GM23338 (cell line): ENCODE measurements at regions not wholly inside any gene's neighbourhood (a gene's known extent, or its start where the extent isn't known, plus 50 kb on each side); places are given as distances from the start of the nearest gene placed in this dataset.

Source experiments
- CTCF ChIP-seq, 2 experiments: fragments of 200-600 bp in 1 of 2; sonication (generic) in 1 of 2; conservative IDR thresholded peaks; 2 replicates each; pipeline versions ENCODE4 v1.5.1 to v1.6.1; 2016 to 2017; ENCODE audit warnings: antibody characterized with exemption in 2 of 2, low read depth in 2 of 2, mild to moderate bottlenecking in 2 of 2, moderate library complexity in 1 of 2
- EZH2 ChIP-seq: fragments of 200-600 bp; sonication (generic); IDR thresholded peaks from one replicate; pipeline ENCODE4 v1.8.0; 2017; ENCODE audit warnings: antibody characterized with exemption, mild to moderate bottlenecking, low read depth; ENCODE audit not compliant: unreplicated experiment
- EZH2phosphoT487 ChIP-seq: fragments of 200-600 bp; sonication (generic); IDR thresholded peaks from one replicate; pipeline ENCODE4 v1.8.1; 2018; ENCODE audit warnings: antibody characterized with exemption; ENCODE audit not compliant: unreplicated experiment
- POLR2AphosphoS5 ChIP-seq: IDR thresholded peaks from 2 replicates; pipeline ENCODE4 v1.6.1; 2016; ENCODE audit warnings: antibody characterized with exemption, low read depth

- TF ChIP-seq CTCF (conservative IDR thresholded peaks at IDR 0.05; ENCODE audit: low read depth in 2 of 2), result peak in 1 of 2 experiments; percentile 49; a peak in 3 of 4 replicates
- TF ChIP-seq EZH2, result no peak
- no peak for TF ChIP-seq POLR2AphosphoS5
- no peak for TF ChIP-seq EZH2phosphoT487
Observed at GRCh38 chr2:174688079-174688478, 76.2 kb downstream of the CHRNA1 start.
